WTC11 (cell line): ENCODE measurements at regions not wholly inside any gene's neighbourhood (a gene's known extent, or its start where the extent isn't known, plus 50 kb on each side); places are given as distances from the start of the nearest gene placed in this dataset.

Source experiments
- ATAC-seq: fragments of 200-7000 bp; cut with Tn5 transposase; 2 replicates; pipeline ENCODE4 v1.10.0; 2021; ENCODE audit warnings: mild to moderate bottlenecking, moderate library complexity
- CTCF ChIA-PET: fragments of 300-600 bp; sonication (Branson Sonifier 250); formaldehyde crosslinking; loops from one replicate; lab custom pipeline; 2021; ENCODE audit warnings: antibody characterized with exemption; lab: Charles Lee
- POLR2A ChIA-PET: fragments of 350-600 bp; sonication (Branson Sonifier 250); formaldehyde crosslinking; loops from one replicate; lab custom pipeline; 2021; ENCODE audit warnings: antibody characterized with exemption; lab: Charles Lee
- DNase-seq: peaks from one replicate; pipeline ENCODE4 v3.0.0; 2021; ENCODE audit warnings: low spot score
- H3K27ac Mint-ChIP-seq: 2 replicates; pipeline ENCODE4 v1.8.0; 2021; ENCODE audit warnings: mixed read lengths
- H3K27me3 Mint-ChIP-seq: 2 replicates; pipeline ENCODE4 v1.8.0; 2021; ENCODE audit warnings: low read depth, mild to moderate bottlenecking, moderate library complexity, mixed read lengths
- H3K36me3 Mint-ChIP-seq: 2 replicates; pipeline ENCODE4 v1.8.0; 2021; ENCODE audit warnings: mixed read lengths
- H3K4me1 Mint-ChIP-seq: 2 replicates; pipeline ENCODE4 v1.8.0; 2022; ENCODE audit warnings: mixed read lengths
- H3K4me3 Mint-ChIP-seq: 2 replicates; pipeline ENCODE4 v1.8.0; 2021; ENCODE audit warnings: mild to moderate bottlenecking, moderate library complexity, mixed read lengths
- H3K9me3 Mint-ChIP-seq: 2 replicates; pipeline ENCODE4 v1.8.0; 2021; ENCODE audit warnings: mixed read lengths
- CREM ChIP-seq: sonication (generic); formaldehyde crosslinking; IDR thresholded peaks from 2 replicates; pipeline ENCODE4 v1.8.1; 2022; ENCODE audit warnings: mild to moderate bottlenecking, missing genetic modification reagents, moderate library complexity
- ESRRA ChIP-seq: sonication (generic); formaldehyde crosslinking; IDR thresholded peaks from 2 replicates; pipeline ENCODE4 v1.8.1; 2022; ENCODE audit warnings: mild to moderate bottlenecking, missing genetic modification reagents, borderline replicate concordance
- FOXP1 ChIP-seq: sonication (generic); formaldehyde crosslinking; IDR thresholded peaks from 2 replicates; pipeline ENCODE4 v1.8.0; 2022; ENCODE audit warnings: missing genetic modification reagents, mild to moderate bottlenecking, moderate library complexity, borderline replicate concordance
- GTF2I ChIP-seq: fragments of 250-450 bp; sonication (Bioruptor Pico); conservative IDR thresholded peaks from 2 replicates; pipeline ENCODE4 v1.4.0; 2021; ENCODE audit warnings: mild to moderate bottlenecking
- IRF2 ChIP-seq: sonication (generic); formaldehyde crosslinking; IDR thresholded peaks from 2 replicates; pipeline ENCODE4 v1.8.0; 2022; ENCODE audit warnings: low read depth, missing genetic modification reagents, borderline replicate concordance
- JAZF1 ChIP-seq: fragments of 250-450 bp; sonication (Bioruptor Pico); IDR thresholded peaks from 2 replicates; pipeline ENCODE4 v1.9.0; 2021; ENCODE audit warnings: moderate library complexity, mild to moderate bottlenecking, inconsistent platforms
- NFATC4 ChIP-seq: fragments of 250-450 bp; sonication (Bioruptor Pico); IDR thresholded peaks from 2 replicates; pipeline ENCODE4 v1.9.0; 2021; ENCODE audit warnings: mild to moderate bottlenecking
- NR1H2 ChIP-seq: sonication (generic); formaldehyde crosslinking; IDR thresholded peaks from 2 replicates; pipeline ENCODE4 v1.9.0; 2021; ENCODE audit warnings: mild to moderate bottlenecking, moderate library complexity, missing genetic modification reagents
- RELA ChIP-seq: sonication (generic); formaldehyde crosslinking; IDR thresholded peaks from 2 replicates; pipeline ENCODE4 v1.8.1; 2022; ENCODE audit warnings: missing genetic modification reagents, mild to moderate bottlenecking, borderline replicate concordance
- SOX15 ChIP-seq: fragments of 250-450 bp; sonication (Bioruptor Pico); IDR thresholded peaks from 2 replicates; pipeline ENCODE4 v1.9.0; 2021; ENCODE audit warnings: mild to moderate bottlenecking
- SP1 ChIP-seq: sonication (generic); formaldehyde crosslinking; conservative IDR thresholded peaks from 2 replicates; pipeline ENCODE4 v1.8.1; 2022; ENCODE audit warnings: missing genetic modification reagents
- TP53 ChIP-seq: sonication (generic); formaldehyde crosslinking; IDR thresholded peaks from 2 replicates; pipeline ENCODE4 v1.8.1; 2023; ENCODE audit warnings: mild to moderate bottlenecking, missing genetic modification reagents
- ZNF317 ChIP-seq: sonication (generic); formaldehyde crosslinking; IDR thresholded peaks from 2 replicates; pipeline ENCODE4 v1.8.1; 2023; ENCODE audit warnings: low read depth, mild to moderate bottlenecking, moderate library complexity, missing genetic modification reagents, borderline replicate concordance
- ZNF396 ChIP-seq: fragments of 250-450 bp; sonication (Bioruptor Pico); IDR thresholded peaks from 2 replicates; pipeline ENCODE4 v1.8.0; 2021; ENCODE audit warnings: mild to moderate bottlenecking, moderate library complexity, borderline replicate concordance
- TF ChIP-seq, protein P1 (sequence below): sonication (generic); formaldehyde crosslinking; IDR thresholded peaks from 2 replicates; pipeline ENCODE4 v1.8.1; 2023; ENCODE audit warnings: mild to moderate bottlenecking, missing genetic modification reagents
- TF ChIP-seq, protein P2 (sequence below): sonication (generic); formaldehyde crosslinking; IDR thresholded peaks from 2 replicates; pipeline ENCODE4 v1.8.1; 2023; ENCODE audit warnings: mild to moderate bottlenecking, missing genetic modification reagents, moderate library complexity
- TF ChIP-seq, protein P3 (sequence below): sonication (generic); formaldehyde crosslinking; IDR thresholded peaks from 2 replicates; pipeline ENCODE4 v1.8.1; 2022; ENCODE audit warnings: low read depth, missing genetic modification reagents, borderline replicate concordance
- TF ChIP-seq, protein P4 (sequence below): sonication (generic); formaldehyde crosslinking; IDR thresholded peaks from 2 replicates; pipeline ENCODE4 v1.8.0; 2023; ENCODE audit warnings: mild to moderate bottlenecking, missing genetic modification reagents
- TF ChIP-seq, protein P5 (sequence below): fragments of 250-450 bp; sonication (Bioruptor Pico); IDR thresholded peaks from 2 replicates; pipeline ENCODE4 v1.9.0; 2021; ENCODE audit warnings: mild to moderate bottlenecking
- TF ChIP-seq, protein P6 (sequence below): sonication (generic); formaldehyde crosslinking; IDR thresholded peaks from 2 replicates; pipeline ENCODE4 v1.8.0; 2022; ENCODE audit warnings: mild to moderate bottlenecking, missing genetic modification reagents
- TF ChIP-seq, protein P7 (sequence below): sonication (generic); formaldehyde crosslinking; IDR thresholded peaks from 2 replicates; pipeline ENCODE4 v1.8.1; 2022; ENCODE audit warnings: low read depth, mild to moderate bottlenecking, moderate library complexity, missing genetic modification reagents, borderline replicate concordance
- TF ChIP-seq, protein P8 (sequence below): sonication (generic); formaldehyde crosslinking; IDR thresholded peaks from 2 replicates; pipeline ENCODE4 v1.8.0; 2023; ENCODE audit warnings: missing genetic modification reagents

DNA sequence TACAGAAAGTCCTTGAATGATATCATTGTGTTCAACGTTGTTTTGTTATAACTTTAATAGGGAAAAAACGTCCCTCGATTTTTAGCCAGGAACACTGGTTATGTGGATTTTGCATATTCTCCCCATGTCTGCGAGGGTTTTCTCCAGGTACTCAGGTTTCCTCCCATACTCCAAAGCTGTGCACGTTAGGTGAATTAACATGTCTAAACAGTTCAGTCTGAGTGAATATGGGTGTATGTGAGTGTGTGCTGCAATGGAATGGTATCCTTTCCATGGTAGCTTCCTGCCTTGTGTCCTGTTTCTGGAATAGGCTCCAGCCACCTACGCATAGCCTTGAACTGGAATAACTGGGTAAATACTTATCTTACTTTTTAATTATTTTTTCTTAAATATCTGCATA lies 810.8 kb upstream of the ATXN7L3B start (continued):
- TF ChIP-seq GTF2I (CRISPR knock-in tag) (no peak), SOX15 (CRISPR knock-in tag) (no peak), ZNF396 (CRISPR knock-in tag) (no peak), FOXP1 (CRISPR knock-in tag) (no peak), NR1H2 (CRISPR knock-in tag) (no peak), IRF2 (CRISPR knock-in tag) (no peak), ZNF317 (no peak), RELA (CRISPR knock-in tag) (no peak), SP1 (no peak)
- TF ChIP-seq, protein P1, sequence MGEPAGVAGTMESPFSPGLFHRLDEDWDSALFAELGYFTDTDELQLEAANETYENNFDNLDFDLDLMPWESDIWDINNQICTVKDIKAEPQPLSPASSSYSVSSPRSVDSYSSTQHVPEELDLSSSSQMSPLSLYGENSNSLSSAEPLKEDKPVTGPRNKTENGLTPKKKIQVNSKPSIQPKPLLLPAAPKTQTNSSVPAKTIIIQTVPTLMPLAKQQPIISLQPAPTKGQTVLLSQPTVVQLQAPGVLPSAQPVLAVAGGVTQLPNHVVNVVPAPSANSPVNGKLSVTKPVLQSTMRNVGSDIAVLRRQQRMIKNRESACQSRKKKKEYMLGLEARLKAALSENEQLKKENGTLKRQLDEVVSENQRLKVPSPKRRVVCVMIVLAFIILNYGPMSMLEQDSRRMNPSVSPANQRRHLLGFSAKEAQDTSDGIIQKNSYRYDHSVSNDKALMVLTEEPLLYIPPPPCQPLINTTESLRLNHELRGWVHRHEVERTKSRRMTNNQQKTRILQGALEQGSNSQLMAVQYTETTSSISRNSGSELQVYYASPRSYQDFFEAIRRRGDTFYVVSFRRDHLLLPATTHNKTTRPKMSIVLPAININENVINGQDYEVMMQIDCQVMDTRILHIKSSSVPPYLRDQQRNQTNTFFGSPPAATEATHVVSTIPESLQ, result no peak
- TF ChIP-seq, protein P2, sequence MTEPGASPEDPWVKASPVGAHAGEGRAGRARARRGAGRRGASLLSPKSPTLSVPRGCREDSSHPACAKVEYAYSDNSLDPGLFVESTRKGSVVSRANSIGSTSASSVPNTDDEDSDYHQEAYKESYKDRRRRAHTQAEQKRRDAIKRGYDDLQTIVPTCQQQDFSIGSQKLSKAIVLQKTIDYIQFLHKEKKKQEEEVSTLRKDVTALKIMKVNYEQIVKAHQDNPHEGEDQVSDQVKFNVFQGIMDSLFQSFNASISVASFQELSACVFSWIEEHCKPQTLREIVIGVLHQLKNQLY, result no peak
- TF ChIP-seq, all 79 proteins: peak for 0

DNA sequence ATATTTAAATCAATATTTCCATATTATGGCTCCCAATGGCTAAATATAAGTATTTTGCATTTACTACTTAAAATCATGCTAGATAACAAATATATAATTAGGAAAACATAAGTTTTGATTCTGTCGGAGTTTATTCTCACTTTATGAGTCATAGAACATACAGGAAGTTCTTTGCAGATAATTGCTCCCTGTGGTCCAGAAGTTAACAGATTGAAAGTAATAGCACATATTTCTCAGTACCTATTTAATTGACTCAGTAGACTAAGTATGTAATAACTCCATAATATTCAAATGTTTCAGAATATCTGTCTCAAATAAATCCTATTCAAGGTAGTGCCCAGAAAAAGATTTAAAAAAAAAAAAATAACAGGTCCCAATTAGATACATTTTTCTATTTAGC lies 806.0 kb upstream of the ATXN7L3B start:
- DNase-seq, result no peak
- no peak for ATAC-seq
- Mint-ChIP-seq H3K27ac (no peak overlapping the region), H3K36me3 (no peaks in the 10 kb centered on the region), H3K27me3 (no peaks in the 10 kb centered on the region), H3K4me3 (no peak overlapping the region), H3K9me3 (no peaks in the 10 kb centered on the region), H3K4me1 (0 out of 2 replicates have a peak, but pooled peaks cover 3% of the 10 kb centered on the region)
- TF ChIP-seq TP53 (no peak), NFATC4 (CRISPR knock-in tag) (no peak), ESRRA (no peak), ZNF396 (CRISPR knock-in tag) (no peak), CREM (CRISPR knock-in tag) (no peak), JAZF1 (CRISPR knock-in tag) (no peak)
- TF ChIP-seq, protein P3, sequence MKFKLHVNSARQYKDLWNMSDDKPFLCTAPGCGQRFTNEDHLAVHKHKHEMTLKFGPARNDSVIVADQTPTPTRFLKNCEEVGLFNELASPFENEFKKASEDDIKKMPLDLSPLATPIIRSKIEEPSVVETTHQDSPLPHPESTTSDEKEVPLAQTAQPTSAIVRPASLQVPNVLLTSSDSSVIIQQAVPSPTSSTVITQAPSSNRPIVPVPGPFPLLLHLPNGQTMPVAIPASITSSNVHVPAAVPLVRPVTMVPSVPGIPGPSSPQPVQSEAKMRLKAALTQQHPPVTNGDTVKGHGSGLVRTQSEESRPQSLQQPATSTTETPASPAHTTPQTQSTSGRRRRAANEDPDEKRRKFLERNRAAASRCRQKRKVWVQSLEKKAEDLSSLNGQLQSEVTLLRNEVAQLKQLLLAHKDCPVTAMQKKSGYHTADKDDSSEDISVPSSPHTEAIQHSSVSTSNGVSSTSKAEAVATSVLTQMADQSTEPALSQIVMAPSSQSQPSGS, result no peak
- TF ChIP-seq, protein P4, sequence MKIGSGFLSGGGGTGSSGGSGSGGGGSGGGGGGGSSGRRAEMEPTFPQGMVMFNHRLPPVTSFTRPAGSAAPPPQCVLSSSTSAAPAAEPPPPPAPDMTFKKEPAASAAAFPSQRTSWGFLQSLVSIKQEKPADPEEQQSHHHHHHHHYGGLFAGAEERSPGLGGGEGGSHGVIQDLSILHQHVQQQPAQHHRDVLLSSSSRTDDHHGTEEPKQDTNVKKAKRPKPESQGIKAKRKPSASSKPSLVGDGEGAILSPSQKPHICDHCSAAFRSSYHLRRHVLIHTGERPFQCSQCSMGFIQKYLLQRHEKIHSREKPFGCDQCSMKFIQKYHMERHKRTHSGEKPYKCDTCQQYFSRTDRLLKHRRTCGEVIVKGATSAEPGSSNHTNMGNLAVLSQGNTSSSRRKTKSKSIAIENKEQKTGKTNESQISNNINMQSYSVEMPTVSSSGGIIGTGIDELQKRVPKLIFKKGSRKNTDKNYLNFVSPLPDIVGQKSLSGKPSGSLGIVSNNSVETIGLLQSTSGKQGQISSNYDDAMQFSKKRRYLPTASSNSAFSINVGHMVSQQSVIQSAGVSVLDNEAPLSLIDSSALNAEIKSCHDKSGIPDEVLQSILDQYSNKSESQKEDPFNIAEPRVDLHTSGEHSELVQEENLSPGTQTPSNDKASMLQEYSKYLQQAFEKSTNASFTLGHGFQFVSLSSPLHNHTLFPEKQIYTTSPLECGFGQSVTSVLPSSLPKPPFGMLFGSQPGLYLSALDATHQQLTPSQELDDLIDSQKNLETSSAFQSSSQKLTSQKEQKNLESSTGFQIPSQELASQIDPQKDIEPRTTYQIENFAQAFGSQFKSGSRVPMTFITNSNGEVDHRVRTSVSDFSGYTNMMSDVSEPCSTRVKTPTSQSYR (CRISPR knock-in tag), result no peak
- ChIA-PET POLR2A (no interaction called here), CTCF (no interaction called here)

DNA sequence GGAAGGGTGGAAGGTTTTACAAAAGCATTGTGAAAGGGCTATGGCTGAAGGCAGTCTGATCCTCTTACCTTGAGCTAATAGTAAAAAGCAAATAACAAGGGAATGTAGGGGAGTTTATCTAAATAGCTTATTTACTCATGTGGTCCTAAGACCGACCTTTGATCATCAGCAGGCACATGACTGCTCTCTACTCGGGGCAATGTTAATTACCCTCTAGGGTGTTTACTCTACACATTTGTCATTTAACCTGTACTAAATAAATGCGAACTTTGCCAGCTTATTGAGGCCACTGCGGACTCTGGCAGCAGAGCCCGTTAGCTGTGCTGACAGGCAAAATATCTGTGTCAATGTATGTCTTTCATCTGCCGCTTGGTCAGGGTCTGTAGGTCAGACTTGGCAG lies 768.3 kb upstream of the ATXN7L3B start:
- H3K27me3 Mint-ChIP-seq, result no peaks in the 10 kb centered on the region
- ChIA-PET CTCF (no interaction called here), POLR2A (no interaction called here)
- peaks cover 28% of the 10 kb centered on the region for H3K9me3 Mint-ChIP-seq
- no peak overlapping the region for H3K27ac Mint-ChIP-seq
- peaks cover 24% of the 10 kb centered on the region for H3K4me1 Mint-ChIP-seq
- ATAC-seq, result no peak
- DNase-seq, result no peak
- peaks cover 18% of the 10 kb centered on the region for H3K36me3 Mint-ChIP-seq
- H3K4me3 Mint-ChIP-seq, result no peak overlapping the region
- TF ChIP-seq IRF2 (CRISPR knock-in tag) (no peak), FOXP1 (CRISPR knock-in tag) (no peak), NR1H2 (CRISPR knock-in tag) (no peak)
- TF ChIP-seq, protein P5, sequence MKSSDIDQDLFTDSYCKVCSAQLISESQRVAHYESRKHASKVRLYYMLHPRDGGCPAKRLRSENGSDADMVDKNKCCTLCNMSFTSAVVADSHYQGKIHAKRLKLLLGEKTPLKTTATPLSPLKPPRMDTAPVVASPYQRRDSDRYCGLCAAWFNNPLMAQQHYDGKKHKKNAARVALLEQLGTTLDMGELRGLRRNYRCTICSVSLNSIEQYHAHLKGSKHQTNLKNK (CRISPR knock-in tag), result no peak
- TF ChIP-seq, protein P6, sequence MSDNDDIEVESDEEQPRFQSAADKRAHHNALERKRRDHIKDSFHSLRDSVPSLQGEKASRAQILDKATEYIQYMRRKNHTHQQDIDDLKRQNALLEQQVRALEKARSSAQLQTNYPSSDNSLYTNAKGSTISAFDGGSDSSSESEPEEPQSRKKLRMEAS (CRISPR knock-in tag), result no peak
- TF ChIP-seq, protein P7, sequence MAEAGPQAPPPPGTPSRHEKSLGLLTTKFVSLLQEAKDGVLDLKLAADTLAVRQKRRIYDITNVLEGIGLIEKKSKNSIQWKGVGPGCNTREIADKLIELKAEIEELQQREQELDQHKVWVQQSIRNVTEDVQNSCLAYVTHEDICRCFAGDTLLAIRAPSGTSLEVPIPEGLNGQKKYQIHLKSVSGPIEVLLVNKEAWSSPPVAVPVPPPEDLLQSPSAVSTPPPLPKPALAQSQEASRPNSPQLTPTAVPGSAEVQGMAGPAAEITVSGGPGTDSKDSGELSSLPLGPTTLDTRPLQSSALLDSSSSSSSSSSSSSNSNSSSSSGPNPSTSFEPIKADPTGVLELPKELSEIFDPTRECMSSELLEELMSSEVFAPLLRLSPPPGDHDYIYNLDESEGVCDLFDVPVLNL (CRISPR knock-in tag), result no peak
- TF ChIP-seq, protein P4 (CRISPR knock-in tag), result no peak
- TF ChIP-seq, protein P8, sequence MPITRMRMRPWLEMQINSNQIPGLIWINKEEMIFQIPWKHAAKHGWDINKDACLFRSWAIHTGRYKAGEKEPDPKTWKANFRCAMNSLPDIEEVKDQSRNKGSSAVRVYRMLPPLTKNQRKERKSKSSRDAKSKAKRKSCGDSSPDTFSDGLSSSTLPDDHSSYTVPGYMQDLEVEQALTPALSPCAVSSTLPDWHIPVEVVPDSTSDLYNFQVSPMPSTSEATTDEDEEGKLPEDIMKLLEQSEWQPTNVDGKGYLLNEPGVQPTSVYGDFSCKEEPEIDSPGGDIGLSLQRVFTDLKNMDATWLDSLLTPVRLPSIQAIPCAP (CRISPR knock-in tag), result no peak
